Mucosa of stomach (tissue), 1 donor: ENCODE measurements at regions not wholly inside any gene's neighbourhood (a gene's known extent, or its start where the extent isn't known, plus 50 kb on each side); places are given as distances from the start of the nearest gene placed in this dataset.

Experiments
- H3K27me3 ChIP-seq: one replicate; pipeline ENCODE4 v1.7.0; 2013; ENCODE audit warnings: mild to moderate bottlenecking, low read length; ENCODE audit not compliant: control insufficient read depth, insufficient read depth
- H3K36me3 ChIP-seq: one replicate; pipeline ENCODE4 v1.7.0; 2013; ENCODE audit warnings: low read length; ENCODE audit not compliant: control insufficient read depth, insufficient read depth
- H3K4me1 ChIP-seq: one replicate; pipeline ENCODE4 v1.7.0; 2013; ENCODE audit warnings: mild to moderate bottlenecking, low read length; ENCODE audit not compliant: control insufficient read depth, insufficient read depth
- H3K4me3 ChIP-seq: one replicate; pipeline ENCODE4 v1.7.0; 2013; ENCODE audit warnings: low read length
- H3K9ac ChIP-seq: one replicate; pipeline ENCODE4 v1.7.0; 2013; ENCODE audit warnings: mild to moderate bottlenecking, low read length, moderate library complexity
- H3K9me3 ChIP-seq: one replicate; pipeline ENCODE4 v1.7.0; 2013; ENCODE audit warnings: mild to moderate bottlenecking, low read length, moderate library complexity; ENCODE audit not compliant: control insufficient read depth
- donor health status: Pancreatic carcinoma.

GRCh38 chr22:49019737-49020713 is 807.6 kb downstream of the BRD1 start:
- H3K9me3 ChIP-seq = no peaks in the 10 kb centered on the region
- H3K27me3 ChIP-seq = no peaks in the 10 kb centered on the region
- no peaks in the 10 kb centered on the region for H3K4me1 ChIP-seq
- H3K4me3 ChIP-seq = no peak overlapping the region
- no peaks in the 10 kb centered on the region for H3K36me3 ChIP-seq
- H3K9ac ChIP-seq = no peak overlapping the region

DNA sequence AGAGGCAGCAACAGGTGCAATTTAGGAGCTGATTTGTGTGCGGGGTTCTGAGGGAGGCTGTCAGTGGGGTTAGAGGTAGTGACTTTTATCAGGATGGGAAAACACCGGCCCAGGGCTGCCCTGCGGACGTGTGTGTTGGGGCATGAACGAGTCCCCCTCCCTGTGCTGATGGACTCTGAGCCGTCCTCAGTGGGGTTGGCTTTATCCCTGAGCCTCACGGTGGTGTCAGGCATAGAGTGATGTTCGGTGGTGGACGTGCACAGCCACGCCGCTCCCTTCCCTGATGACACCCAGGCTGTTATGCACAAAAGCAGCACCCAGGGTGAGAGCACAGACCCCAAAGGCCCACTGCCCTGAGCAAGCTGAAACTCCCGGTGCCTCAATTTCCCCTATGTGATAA is 809.1 kb downstream of the BRD1 start:
- no peaks in the 10 kb centered on the region for H3K36me3 ChIP-seq
- H3K9me3 ChIP-seq = no peaks in the 10 kb centered on the region
- H3K9ac ChIP-seq = no peak overlapping the region
- H3K4me3 ChIP-seq = no peak overlapping the region
- H3K27me3 ChIP-seq = no peaks in the 10 kb centered on the region
- H3K4me1 ChIP-seq = no peaks in the 10 kb centered on the region

DNA sequence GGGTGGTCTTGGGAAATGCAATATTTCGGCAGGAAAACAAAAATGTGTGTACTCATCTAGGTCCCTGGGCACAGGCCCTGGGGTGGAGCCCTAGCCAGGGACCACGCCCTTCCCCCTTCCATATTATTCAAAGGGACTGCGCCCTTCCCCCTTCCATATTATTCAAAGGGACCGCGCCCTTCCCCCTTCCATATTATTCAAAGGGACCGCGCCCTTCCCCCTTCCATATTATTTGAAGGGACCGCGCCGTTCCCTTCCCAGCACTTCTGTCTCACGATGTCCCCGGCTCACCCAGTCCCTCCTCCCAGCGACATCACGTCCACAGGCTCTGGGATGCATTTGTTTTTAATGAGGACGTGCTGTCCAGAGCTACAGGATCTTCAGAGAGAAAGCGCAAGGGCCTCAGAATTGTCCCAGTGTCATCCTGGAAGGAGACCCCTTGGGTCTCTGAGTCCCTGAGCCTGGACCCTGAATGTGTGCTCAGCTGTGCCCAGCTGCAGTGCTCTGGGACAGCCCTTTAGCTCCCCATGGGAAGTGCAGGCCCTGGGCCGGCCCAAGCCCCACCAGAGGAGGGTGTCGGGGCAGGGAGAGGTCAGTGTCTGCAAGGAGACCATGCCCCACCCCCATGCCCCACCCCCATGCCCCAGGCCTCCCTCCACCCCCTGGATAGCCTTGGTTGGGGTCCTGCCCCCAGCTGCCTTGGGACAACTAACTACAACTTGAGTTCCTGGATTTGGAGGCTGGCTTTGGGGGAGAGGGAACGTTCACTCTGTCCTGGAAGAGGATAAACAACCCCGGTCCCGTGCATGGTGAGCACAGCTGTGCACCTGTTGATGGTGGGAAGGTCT is 810.0 kb downstream of the BRD1 start:
- no peaks in the 10 kb centered on the region for H3K9me3 ChIP-seq
- no peaks in the 10 kb centered on the region for H3K27me3 ChIP-seq
- H3K9ac ChIP-seq = no peak overlapping the region
- no peak overlapping the region for H3K4me3 ChIP-seq
- no peaks in the 10 kb centered on the region for H3K4me1 ChIP-seq
- H3K36me3 ChIP-seq = no peaks in the 10 kb centered on the region

DNA sequence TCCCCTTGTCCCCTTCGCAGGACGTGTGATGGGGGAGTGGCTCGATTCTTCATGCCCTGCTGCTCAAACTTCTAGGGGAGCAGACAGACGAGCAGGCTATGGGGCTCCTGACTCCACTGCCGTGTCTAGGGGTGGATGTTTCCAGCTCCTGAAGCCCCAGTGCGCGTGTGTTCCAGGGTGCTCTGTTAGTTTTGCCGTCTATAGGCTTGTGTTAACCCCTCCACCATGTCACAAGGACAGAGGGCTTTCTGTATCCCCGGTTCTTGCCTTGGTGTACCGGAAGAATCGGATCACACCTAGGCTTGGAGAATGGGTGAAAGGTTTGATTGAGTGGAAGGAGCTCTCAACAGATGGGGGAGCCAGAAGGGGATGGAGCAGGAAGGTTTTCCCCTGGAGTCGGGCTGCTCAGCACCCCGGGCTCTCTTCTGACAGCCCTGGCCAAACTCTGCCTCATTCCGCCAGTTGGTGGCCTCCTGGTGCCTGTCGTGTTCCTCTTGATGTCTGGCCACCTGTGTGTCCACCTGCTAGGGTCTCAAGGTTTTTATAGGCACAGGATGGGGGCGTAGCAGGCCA is 810.7 kb downstream of the BRD1 start:
- Histone ChIP-seq H3K4me1 (no peaks in the 10 kb centered on the region), H3K27me3 (no peaks in the 10 kb centered on the region), H3K9me3 (no peaks in the 10 kb centered on the region)

DNA sequence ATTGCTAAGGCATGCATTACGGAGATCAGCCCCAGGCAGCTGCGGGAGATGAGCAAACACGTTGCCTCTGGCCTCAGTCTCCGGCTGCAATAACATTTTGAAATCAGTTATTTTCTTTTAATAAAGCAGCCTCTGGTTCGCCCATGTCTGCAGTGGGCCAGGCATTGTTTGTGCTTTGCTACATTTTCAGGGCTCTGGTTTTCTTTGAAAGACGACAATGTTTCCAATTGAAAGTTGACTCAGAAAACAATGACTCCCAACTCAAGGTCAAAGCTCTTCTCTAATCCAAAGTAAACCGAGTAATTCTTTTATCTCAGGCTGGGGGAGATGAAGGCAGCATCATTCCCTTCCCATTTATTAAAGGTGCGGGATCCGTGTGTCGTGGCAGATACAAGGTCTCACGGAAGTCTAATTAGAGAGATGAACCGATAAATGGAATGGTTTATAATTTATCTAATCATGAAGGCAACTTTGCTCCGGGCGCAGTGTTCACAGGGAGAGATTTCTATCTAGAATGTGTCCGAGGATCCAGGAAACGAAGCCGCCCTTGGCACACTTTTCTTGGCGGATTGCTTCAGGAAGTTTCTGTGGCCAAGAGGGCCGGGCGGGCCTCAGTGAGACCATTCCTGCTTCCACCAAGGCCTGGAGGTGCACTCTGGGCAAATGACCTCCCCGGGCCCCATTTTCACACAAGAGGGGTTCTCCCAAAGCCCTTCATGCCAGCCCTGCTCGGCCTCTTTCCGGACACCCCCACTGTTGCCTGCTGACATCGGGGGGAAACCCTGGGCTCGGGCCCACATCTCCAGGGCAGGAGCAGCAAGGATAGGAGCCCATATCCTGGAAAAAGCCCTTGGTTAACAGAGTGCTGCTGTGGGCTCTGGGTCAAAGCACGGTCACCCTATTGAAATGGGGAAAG is 811.4 kb downstream of the BRD1 start:
- H3K9ac ChIP-seq = no peak overlapping the region
- no peaks in the 10 kb centered on the region for H3K4me1 ChIP-seq
- no peaks in the 10 kb centered on the region for H3K9me3 ChIP-seq
- H3K4me3 ChIP-seq = no peak overlapping the region
- H3K27me3 ChIP-seq = no peaks in the 10 kb centered on the region
- H3K36me3 ChIP-seq = no peaks in the 10 kb centered on the region

More for the DNA sequence above, 810.7 kb downstream of the BRD1 start:
- no peak overlapping the region for H3K9ac ChIP-seq
- no peaks in the 10 kb centered on the region for H3K36me3 ChIP-seq
- H3K4me3 ChIP-seq = no peak overlapping the region

DNA sequence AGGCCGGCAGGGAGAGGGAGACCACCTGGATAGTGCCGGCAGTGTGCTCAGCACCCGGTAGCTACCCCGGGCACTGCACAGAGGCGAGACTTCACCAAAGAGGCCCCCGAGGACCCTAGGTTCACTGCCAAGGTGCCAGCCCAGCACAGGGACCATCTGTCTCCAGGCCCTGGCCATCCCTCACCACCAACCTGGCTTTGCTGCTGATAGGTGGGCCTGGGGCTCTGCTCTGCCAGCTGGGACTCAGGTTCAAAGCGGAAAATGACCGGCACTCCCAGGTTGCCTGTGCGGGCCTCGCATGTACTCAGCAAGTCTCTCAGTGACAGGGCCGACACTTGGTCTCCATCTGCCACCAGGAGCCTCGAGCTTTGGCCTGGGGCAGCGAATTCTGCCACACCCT is 812.2 kb downstream of the BRD1 start:
- Histone ChIP-seq H3K4me1 (no peaks in the 10 kb centered on the region), H3K36me3 (no peaks in the 10 kb centered on the region), H3K9ac (no peak overlapping the region), H3K27me3 (no peaks in the 10 kb centered on the region), H3K9me3 (no peaks in the 10 kb centered on the region), H3K4me3 (no peak overlapping the region)

DNA sequence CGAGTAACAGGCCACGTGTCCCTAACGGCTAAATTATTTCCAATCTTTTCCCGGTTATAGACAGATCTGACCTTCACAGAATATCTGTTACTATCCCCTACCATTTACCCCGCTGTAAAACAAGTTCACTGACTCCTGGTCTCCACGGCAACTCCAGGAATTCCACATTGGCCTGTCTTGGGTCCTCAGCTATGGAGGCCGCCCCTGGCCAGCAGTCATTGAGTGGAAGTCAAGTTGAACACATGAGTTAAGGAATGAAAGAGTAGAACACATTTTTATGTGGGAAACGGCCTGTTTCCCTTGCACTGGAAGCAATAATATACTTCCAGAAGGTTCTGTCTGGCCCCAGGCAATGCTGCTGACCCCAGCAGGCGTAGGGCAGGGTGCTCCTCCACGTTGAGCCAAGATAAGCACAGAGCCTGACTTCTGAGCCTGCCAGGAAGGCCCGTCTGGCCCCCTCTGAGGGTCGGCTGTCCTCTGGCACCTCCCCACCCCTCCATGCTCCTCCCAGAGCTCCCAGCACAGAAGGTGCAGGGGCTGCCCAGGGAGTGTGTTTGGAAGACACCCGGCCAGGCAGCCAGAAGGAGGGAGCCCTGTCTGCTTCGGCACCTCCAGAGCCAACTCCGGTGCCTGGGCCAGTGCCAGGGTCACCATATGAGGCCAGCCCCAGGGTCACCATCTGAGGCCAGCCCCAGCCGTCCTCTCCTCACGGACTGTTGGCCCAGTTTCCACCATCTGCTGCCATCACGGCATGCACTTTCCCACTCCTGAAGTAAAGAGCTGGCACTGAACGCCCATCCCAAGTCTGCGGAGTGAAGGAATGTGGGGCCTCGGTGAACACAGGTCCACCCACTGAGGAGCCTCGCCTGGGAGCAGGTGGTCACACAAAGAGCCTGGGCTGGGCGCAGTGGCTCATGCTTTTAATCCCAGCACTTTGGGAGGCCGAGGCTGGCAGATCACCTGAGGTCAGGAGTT is 813.2 kb downstream of the BRD1 start:
- no peaks in the 10 kb centered on the region for H3K4me1 ChIP-seq
- H3K36me3 ChIP-seq = no peaks in the 10 kb centered on the region
- H3K27me3 ChIP-seq = no peaks in the 10 kb centered on the region
- H3K9me3 ChIP-seq = no peaks in the 10 kb centered on the region
- H3K4me3 ChIP-seq = no peak overlapping the region
- no peak overlapping the region for H3K9ac ChIP-seq

DNA sequence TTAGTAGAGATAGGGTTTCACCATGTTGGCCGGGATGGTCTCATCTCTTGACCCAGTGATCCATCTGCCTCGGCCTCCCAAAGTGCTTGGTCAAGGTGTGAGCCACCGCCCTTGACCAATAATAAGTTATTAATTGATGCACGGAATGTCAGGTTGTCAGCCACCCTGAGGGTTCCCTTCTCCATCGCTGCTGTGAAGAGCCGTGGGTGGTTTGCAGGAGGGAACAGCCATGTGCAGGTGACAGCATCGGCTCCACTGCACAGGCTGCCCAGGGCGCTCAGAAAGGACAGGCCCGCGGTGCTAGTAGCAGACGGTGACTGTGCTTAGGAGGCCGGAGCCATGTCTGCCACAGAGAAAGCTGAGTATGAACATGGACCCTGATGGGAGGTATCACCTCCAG is 814.0 kb downstream of the BRD1 start:
- no peaks in the 10 kb centered on the region for H3K36me3 ChIP-seq
- no peak overlapping the region for H3K9ac ChIP-seq
- H3K27me3 ChIP-seq = no peaks in the 10 kb centered on the region
- no peaks in the 10 kb centered on the region for H3K9me3 ChIP-seq
- no peak overlapping the region for H3K4me3 ChIP-seq
- H3K4me1 ChIP-seq = no peaks in the 10 kb centered on the region

GRCh38 chr22:49012712-49013395 is 814.8 kb downstream of the BRD1 start:
- Histone ChIP-seq H3K4me1 (no peaks in the 10 kb centered on the region), H3K9me3 (no peaks in the 10 kb centered on the region), H3K9ac (no peak overlapping the region), H3K36me3 (no peaks in the 10 kb centered on the region), H3K27me3 (no peaks in the 10 kb centered on the region), H3K4me3 (no peak overlapping the region)
